ENCODE measurements at regions not wholly inside any gene's neighbourhood (a gene's known extent, or its start where the extent isn't known, plus 50 kb on each side); places are given as distances from the start of the nearest gene placed in this dataset.
"Not testable (repeated sequence)": the region's sequence is repeated elsewhere in the genome, so short reads cannot be mapped to it uniquely, and the experiment has no call there.

DNA sequence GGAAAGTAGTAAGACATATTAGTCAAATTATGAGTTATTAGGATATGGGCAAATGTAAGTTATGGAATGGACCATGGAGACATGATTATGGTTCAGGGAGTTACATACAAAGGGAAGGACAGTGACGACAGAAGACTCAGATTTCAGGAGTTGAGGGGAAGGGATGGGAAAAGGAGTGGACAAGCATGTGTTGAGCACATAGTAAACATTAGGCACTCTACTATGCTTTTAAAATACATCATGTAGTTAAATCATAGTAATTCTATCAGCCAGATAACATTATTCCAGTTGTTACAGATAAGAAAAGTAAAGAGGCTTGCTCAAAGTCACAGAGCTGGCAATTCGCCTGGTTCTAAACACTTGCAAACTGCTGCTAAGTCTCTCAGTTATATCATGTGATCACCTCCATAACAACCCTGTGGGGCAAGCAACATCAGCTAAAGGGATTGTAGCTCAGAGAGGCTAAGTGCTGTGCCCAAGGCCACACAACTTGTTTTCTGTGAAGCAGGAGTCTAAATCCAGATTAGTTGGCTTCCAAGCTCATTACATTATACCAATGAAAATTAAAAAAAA is 115.2 kb upstream of the MDFIC start:
- no peak for DNase-seq

DNA sequence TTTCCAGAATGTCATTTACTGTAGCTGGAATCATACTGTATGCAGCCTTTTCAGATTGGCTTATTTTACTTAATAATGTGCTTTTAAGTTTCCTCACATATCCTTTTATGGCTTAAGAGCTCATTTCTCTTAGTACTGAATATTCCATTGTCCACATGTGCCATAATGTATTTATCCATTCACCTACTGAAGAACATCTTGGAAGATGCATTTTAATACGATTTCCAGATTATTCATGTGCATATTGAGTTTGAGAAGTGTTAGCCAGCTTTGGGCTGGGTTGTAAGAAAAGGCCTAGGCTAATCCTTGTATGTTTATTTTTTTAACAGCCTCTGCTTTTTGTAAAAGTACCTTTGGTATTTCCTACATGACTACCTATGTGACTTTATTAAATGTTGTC is 109.3 kb upstream of the MDFIC start:
- no peak for DNase-seq

DNA sequence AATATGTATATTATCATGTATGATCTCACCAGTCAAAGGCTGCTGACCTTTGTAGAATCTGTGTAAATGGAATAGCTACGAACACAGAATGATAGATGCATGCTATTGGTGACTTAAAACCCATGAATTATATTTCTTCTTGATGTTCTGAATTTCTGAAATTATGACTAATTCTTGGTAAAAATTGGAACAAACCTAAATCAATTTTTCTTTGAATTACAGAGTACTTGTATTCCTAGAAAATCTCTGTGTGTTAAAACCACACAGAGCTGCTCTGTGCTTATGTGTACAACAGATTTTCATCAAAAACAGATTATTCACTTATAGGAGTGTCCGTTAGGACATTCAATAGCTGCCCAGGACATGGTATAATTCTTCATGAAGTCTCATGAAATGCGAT is 108.3 kb upstream of the MDFIC start:
- DNase-seq = no peak

DNA sequence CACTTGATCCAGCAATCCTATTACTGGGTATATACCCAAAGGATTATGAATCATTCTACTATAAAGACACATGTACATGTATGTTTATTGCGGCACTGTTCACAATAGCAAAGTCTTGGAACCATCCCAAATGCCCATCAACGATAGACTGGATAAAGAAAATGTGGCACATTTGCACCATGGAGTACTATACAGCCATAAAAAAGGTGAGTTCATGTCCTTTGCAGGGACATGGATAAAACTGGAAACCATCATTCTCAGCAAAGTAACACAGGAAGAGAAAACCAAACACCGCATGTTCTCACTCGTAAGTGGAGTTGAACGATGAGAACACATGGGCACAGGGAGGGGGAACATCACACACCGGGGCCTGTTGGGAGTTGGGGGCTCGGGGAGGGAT is 104.9 kb upstream of the MDFIC start:
- not testable (repeated sequence) for DNase-seq

DNA sequence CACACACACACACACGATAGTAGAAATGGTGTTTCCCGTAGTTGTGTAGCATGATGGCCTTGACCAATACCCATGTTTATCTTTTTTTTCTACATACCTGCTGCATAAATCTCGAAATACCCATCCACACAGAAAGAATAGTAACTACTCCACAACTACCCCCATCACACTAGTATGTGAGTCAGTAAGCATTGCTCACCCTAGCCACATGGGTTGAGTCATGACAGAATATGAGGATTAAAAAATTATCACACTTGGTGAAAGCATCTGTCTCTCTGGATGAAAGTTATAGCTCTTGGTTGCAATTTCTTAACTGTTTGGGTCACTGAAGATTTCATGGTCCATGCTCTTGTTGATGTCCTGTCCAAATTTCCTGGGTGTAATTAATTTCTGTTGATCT is 103.4 kb upstream of the MDFIC start:
- no peak for DNase-seq

DNA sequence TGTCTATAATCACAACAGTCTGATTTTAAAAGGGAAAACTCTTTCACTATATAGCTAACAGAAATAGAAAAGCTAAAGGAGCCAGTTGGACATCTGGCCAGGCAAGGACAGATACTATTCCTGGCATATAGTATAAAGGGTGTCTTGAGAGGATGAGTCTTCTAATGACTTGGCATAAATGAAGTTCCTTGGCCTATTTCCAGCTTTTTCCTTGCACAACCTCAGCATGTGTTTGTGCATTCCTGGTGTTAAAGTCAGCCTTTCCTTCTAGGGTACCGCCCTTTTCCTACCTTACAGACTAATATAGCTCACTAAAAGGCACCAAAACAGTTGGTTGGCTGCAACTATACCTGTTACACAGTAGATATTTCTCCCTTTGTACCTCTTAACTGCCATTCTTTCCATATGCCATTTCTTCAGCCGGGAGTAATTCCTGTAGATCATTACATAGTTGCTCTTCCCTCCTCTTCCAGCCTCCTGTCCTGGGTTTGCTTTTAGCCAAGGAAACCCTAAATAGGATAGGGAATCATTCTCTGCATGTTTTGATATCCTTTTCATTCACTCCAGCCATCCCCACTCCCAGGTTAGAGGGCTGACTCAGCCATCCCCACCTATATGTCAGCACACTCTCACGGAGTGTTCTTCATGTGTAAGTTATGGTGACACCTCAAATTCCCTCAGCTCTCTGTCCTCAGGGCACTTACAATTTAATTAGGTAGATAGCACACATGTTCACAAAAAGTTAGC is 102.1 kb upstream of the MDFIC start:
- no peak for DNase-seq

DNA sequence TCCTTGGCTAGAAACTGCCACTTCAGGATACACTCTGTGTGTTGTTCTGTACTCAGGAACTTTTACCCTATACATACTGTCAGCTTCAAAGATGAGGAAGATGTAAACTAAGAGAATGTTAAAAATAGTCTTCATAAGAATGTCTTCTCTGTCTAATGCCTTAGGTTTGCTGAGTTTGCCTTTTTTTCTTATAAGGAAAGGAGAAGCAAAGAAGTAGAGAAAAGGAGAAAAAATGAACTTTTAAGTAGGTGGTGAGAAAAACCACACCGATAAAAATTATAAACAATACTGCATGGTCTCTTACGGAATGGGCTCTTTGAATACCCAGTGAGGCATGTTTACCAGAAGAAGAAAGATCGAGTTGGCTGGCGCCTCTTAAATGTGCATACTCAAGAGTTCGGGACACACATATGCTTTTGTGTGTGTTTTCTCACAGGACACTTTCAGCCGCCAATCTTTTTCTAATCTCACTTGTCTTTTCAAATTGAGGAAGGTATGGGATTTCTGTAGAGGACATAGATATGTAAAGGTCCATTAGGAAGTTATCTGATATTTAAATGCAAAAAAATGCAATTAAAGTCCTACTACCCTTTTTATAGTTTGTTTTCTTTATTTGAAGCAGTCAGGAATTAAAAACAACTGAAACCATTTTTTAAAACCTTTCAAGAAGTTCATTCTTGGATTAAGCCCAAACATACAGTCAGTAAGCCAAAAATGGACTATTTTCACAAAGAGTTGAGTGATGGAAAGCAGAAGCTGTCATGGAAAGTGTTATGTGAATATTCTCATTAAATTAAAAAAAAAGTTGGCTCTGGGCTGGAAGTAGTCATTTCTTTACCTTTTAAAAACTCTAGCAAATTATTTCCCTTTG is 100.6 kb upstream of the MDFIC start:
- no peak for DNase-seq

DNA sequence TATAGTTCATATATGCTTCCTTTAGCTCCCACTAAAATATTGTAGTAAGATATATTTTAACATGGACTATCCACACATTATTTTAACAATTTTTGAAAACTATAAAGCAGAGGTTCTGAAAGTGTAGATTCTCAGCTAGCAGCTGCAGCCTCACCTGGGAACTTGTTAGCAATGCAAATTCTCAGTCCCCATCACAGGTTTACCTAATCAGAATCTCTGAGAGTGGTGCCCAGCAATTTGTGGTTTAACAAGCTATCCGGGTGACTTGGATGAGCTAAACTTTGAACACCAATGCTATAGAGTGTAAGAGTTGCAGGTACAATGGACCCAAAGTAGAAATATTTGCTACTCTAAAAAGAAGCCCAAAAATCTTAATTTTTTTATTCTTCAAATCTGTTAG is 99.8 kb upstream of the MDFIC start:
- DNase-seq = peak; percentile 57 to 81

DNA sequence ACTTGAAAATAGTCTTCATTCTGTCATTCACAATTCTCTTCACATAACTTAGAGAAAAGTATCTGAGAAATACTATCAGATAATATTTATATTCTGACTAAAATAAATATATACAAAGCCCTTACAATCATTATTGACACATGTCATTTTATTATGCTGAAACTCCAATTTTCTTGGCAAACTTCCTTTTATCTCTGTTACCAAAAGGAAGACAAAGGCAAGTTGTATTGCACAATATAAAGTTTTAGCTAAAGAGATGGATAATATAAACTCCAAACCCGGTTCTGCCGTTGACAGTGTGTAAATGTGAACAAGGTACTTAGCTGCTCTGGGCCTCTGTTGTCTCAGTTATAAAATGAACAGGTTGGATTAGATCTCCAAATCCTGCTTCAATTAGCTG is 99.0 kb upstream of the MDFIC start:
- DNase-seq = no peak

DNA sequence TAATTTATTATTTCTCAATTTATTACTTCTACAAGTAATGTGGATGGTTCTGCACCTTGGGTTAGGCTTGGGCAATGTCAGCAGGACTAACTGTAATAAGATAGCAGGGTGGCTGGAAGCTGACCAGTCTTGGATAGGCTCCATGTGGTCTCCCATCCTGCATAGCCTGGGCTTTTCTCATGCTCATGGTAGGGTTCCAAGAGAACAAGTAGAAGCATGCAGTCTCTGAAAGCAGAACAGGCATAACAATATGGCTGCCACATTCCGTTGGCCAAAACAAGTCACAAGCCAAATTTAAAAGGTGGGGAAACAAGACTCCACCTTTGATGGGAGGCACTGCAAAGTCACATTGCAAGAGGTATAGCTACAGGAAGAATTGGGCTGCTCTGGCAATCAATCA is 98.6 kb upstream of the MDFIC start:
- no peak for DNase-seq

DNA sequence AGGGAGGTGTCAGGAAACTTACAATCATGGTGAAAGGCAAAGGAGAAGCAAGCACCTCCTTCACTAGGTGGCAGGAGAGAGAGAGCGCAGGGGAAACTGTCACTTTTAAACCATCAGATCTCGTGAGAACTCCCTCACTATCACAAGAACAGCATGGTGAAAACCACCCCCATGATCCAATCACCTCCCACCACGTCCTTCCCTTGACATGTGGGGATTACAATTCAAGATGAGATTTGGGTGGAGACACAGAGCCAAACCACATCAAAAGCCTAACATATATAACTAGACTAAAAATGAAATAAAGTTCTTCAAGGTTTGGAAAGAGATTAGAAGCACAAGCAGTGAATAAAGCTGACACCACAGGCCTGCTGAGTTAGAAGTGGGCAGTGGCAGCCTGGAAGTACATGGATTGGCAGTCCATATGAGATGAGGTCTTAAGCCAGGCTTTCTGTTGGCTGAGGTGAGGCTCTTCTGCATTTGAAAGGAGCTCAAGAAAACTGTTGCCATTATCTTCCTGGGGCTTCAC is 96.4 kb upstream of the MDFIC start:
- DNase-seq = no peak

DNA sequence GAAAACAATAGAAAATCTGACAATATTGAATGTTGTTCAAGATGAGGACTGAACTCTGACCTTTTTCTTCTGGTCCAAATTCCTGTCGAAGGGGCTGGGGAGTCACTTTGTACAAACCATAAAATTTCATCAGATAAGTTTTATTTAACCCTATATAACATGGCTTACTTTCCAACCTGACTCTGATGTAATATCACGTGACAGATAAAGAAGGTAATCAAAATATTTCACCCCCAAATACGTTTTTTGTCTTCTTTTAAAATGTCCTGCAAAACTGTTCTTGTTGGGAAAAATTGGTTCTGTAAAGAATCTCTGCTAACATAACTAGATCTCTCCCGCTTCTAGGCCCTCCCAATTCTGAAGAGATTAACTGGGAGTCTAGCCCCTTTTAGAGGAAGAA is 90.9 kb upstream of the MDFIC start:
- no peak for DNase-seq

DNA sequence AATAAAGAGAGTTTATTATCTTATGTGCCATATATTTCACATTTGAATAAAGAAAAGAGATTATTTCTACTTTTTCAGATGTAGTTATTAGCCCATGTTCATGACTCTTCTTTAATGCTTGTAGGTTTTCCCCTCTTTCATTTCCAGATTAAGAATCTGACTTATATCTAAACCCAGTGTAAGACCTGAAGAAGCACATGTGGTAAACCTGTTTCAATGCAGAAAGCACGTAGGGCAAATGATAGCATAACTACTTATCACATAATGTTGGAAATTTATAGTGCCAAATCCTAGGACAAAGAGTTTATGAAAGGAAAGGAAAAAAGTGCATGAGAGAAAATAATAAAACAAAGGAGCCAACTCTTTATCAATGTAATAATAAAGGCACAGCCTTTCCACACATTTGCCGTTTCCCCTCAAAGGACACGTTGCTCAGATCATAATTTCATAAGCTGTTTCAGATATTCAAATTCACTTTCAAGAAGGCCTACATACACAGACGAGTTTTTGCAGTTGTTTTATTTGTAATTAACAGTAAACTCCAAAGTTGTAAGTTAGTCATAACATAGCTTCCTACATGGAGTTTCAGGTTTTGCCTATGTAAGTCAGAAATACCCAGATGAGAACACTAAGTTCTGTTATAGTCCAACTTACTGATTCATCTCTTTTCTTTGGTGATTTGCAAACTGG is 88.8 kb upstream of the MDFIC start:
- DNase-seq = no peak

DNA sequence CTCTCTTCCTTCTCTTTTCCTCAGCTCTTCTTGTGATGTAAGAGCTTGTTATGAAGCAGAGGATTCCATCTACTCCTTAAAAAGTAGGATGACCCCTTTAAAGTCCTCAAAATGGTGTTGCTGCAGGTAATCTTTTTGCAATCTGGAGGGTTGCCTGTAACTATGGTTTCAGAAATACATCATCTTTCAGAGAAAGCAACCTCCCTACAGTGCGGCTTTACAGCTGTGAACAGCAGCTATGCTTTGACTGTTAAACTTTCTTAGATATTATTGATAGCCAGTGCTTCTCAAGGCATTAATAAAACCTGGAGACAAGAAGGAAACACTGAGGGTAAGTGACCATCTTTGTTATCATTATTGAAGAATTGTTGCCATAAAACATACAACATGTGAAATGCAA is 86.6 kb upstream of the MDFIC start:
- DNase-seq = no peak

DNA sequence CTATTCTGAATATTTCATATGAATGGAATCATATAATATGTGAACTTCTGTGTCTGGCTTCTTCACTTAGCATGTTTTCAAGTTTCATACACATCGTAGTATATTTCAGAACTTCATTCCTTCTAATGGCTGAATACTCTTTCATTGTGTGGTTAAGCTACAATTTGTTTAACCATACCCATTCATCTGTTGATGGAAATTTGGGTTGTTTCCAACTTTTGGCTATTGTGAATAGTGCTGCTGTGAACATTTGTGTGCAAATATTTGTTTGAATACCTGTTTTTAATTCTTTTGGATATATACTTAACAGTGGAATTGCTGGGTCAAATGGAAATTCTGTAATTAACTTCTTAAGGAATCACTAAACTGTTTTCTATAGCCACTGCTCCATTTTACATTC is 86.0 kb upstream of the MDFIC start:
- no peak for DNase-seq

DNA sequence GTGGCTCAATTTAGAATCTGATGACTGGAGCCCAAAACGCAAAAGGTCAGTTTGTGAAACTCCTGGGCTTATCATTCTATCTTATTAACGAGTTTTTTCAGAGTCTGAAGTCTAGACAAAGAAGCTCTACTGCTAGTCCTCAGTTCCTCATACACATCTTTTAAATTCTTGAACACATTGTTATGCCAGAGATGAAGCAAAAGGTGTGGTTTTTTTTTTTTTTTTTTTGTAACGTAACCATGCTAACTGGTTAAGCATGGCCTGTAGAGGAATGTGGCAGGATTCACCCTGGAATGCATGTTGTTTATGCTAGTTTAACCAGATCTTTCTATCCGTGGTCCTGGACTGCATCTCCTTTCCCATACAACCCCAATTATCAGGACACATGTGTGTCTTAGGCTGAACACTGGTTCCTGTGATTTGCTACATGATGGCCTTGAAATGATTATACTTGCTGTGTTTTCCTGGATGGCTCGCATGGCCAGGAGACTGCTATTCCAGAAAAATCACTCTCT is 79.3 kb upstream of the MDFIC start:
- no peak for DNase-seq

DNA sequence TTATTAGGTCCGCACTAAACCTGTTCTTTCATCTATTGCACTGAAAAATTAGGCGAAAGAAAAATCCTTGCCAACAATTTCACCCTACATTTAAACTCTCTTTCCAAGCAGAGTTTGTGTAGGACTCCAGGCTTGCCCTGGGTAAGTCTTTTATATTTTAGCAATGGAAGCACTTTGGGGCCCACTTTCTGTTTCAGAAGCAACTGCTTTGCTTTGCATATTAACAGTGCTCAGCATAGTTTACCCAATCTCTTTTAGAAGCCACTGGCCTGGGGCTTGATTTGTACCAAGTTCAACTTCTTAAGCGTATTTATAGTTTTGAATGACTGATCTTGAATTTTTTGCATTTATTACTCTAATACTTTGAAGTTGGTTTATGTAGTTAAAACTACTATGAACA is 78.8 kb upstream of the MDFIC start:
- DNase-seq = no peak

DNA sequence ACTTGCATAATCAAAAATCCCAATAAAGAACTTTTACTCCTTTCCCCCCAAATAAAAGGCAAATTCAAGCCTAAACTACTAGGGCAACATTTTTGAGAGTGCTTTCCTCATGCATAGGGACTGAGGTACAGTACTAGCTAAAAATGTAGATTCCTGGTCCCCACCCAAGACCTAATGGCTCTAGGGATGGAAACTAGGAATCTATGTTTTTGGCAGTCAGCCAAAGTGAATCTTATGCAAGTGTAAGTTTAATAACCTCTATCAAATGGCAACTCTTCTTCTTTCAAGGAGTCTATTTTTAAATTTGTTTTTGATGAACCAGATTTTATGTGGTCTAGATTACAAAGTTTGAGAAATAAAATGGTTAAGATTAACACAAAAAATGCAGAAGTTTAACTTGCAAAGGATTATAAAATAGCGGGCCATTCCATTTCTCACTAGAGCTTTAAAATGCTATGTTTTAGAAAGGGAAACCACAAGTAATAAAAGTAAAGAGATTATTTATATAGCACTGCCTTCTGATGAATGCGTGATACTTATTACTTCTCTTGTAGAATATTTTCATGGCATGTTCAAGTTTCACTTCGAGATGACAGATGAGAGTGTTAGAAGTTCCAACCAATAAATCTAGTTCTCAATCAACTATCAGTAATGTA is 70.4 kb upstream of the MDFIC start:
- DNase-seq = no peak

DNA sequence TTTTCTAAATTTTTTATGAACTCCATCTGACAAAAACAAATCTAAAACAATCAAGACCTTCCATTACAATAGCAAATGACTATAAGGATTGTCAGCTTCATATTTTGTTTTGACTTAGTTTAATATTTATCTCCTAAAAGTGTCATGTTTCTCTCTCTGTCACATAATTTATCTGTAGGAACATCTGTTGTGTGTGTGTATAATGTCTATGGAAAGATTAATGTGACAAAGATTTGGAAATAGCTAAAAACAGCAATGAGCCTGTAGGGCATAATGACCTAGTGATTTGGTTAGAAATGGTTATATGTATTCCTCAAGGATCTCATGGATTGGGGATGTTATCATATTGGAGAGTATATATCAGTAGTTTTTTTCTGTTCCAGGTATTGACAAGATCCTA is 69.6 kb upstream of the MDFIC start:
- DNase-seq = no peak

DNA sequence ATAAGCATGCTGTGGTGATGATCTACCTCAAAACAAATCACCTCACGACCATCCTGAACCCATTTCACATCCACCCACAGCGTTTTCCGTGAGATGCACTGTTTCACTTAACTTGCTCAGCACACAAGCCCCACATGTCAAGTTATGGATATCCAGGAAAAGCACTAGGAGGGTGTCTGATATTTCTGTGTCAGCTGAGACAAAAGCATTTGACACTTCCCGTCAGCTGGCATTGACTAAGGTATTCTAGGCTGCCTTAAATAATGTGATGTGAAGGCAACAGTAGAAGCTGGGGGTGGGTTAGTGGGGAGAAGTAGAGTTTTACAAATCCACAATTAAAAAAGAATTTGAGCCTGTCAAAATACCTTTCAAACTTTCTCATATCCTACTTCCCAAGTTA is 68.7 kb upstream of the MDFIC start:
- DNase-seq = no peak

DNA sequence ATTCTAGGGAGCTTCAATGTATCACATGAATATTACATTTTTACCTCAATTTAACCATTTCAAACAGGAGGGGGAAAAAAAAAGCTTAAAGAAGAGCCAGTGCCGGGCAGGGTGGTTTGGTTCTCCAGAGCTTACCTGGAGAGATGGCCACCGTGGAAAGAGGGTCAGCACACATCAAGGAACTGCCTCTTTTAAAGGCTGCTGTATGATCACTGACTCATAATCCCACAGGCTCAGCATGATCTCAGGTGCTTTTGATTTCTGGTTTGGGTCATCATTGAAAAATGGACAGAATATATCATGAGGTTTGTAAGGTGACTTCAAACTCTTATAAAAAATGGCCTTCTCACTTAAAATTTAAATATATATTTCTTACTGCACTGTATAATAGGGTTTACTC is 67.5 kb upstream of the MDFIC start:
- DNase-seq = no peak

DNA sequence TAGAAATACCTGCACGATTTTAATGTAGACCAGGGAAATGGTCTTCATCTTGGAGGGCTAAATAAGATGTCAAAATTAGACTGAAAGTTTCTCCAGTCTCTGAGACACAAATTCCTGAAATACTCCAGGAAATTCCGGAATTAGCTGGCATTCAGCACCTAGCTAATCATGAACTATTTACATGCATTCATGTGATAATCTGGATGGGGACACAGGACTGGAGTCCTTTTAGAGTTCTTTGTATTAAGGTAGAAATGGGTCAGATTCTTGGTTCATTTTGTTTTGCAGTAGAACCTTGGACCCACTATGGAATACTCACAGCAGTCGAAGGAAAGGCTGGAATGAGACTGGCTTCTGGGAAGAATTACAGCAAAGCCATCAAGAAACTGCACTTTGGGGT is 65.3 kb upstream of the MDFIC start:
- no peak for DNase-seq

DNA sequence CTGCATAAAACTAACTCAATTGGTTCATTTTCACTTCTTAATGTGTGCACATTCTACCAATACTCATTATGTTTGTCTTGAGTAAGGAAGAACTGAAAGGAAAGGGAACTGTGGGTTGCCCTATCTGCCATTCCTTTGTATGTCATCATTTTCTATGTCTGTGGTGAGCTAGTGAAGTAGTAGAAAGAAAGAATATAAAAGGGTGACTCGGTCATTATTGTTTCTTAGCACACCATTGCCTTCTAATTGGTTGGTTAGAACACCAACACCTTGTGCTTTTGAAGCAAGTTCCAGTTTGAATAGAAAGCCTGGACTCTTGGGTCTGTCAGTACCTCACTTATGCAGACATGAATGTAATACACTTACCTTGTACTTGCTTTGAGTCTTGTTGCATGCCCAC is 64.3 kb upstream of the MDFIC start:
- DNase-seq = no peak
